Spleen (tissue), 7 donors: ENCODE measurements at regions not wholly inside any gene's neighbourhood (a gene's known extent, or its start where the extent isn't known, plus 50 kb on each side); places are given as distances from the start of the nearest gene placed in this dataset.

Experiments used
- CTCF ChIP-seq, 11 experiments: fragments of 200-600 bp in 7 of 11; fragments of 450-650 bp in 4 of 11; sonication (generic) in 4 of 11; IDR thresholded peaks in 8 of 11; conservative IDR thresholded peaks in 3 of 11; 1 replicate in 7 of 11; 2 replicates in 4 of 11; pipeline versions ENCODE4 v1.4.0 to v1.8.0; 2016 to 2021; ENCODE audit warnings: antibody characterized with exemption in 11 of 11, inconsistent platforms in 4 of 11, mild to moderate bottlenecking in 1 of 11
- POLR2A ChIP-seq, 3 donors: fragments of 450-650 bp; IDR thresholded peaks; one replicate each; pipeline ENCODE4 v1.5.1; 2017; ENCODE audit warnings: antibody characterized with exemption in 3 of 3, mild to moderate bottlenecking in 1 of 3
- POLR2AphosphoS5 ChIP-seq, 3 donors: sonication (generic); formaldehyde crosslinking; IDR thresholded peaks; one replicate each; pipeline ENCODE4 v1.5.1; 2017; ENCODE audit warnings: antibody characterized with exemption in 3 of 3
- donor health status: DM: no; HTN: no; CAD: no; lungs with moderate emphysema.
- donor health status: DM: no; HTN: no; CAD: no.
- donor health status: DM: no; HTN: no; CAD: no.

GRCh38 chr6:100057941-100058340 is 63.9 kb upstream of the MCHR2 start:
- TF ChIP-seq CTCF (IDR thresholded peaks at IDR 0.05 in 8 of 11, conservative IDR thresholded peaks at IDR 0.05 in 3 of 11): no peak
- TF ChIP-seq POLR2A (IDR thresholded peaks at IDR 0.05): no peak
- no peak for TF ChIP-seq POLR2AphosphoS5 (IDR thresholded peaks at IDR 0.05)
